ENCODE measurements at regions not wholly inside any gene's neighbourhood (a gene's known extent, or its start where the extent isn't known, plus 50 kb on each side); places are given as distances from the start of the nearest gene placed in this dataset.

GRCh38 chr18:57270156-57270555 lies 82.2 kb upstream of the ST8SIA3 start:
- no peak for TF ChIP-seq CTCF (IDR thresholded peaks at IDR 0.05)
- TF ChIP-seq POLR2A (IDR thresholded peaks at IDR 0.05): no peak
- no peak for TF ChIP-seq EP300 (IDR thresholded peaks at IDR 0.05)
- no peak for TF ChIP-seq POLR2AphosphoS5 (IDR thresholded peaks at IDR 0.05)

Measured in upper lobe of left lung (tissue), 4 donors.